IMR-90 (cell line): ENCODE measurements at regions not wholly inside any gene's neighbourhood (a gene's known extent, or its start where the extent isn't known, plus 50 kb on each side); places are given as distances from the start of the nearest gene placed in this dataset.

Source experiments
- ATAC-seq: fragments of 200-7000 bp; cut with Tn5 transposase; 2 replicates; pipeline ENCODE4 v1.9.1; 2020; ENCODE audit warnings: low read depth, mild to moderate bottlenecking, moderate library complexity
- BruUV-seq: library from RNA; stranded (reverse); fragments of 400-500 nt; replicated peaks from 2 replicates; lab custom pipeline; 2021; lab: Mats Ljungman, UMichigan
- CTCF ChIA-PET: fragments of 300-600 bp; formaldehyde crosslinking; extraction: SDS; loops from one replicate; lab custom pipeline; 2021; ENCODE audit warnings: antibody characterized with exemption; lab: Yijun Ruan, JAX
- POLR2A ChIA-PET: fragments of 300-600 bp; sonication (Branson Sonifier 250); formaldehyde crosslinking; loops from one replicate; lab custom pipeline; 2022; ENCODE audit warnings: antibody characterized with exemption; ENCODE audit not compliant: unreplicated experiment; lab: Charles Lee
- DNase-seq: peaks from one replicate; pipeline ENCODE4 v3.0.0; 2013
- H2AFZ ChIP-seq: replicated peaks from 2 replicates; pipeline ENCODE3; 2013; ENCODE audit warnings: low read length, mild to moderate bottlenecking; ENCODE audit not compliant: poor library complexity
- H2AK5ac ChIP-seq: 2 replicates; pipeline ENCODE4 v1.6.1; 2013; ENCODE audit warnings: low read depth, low read length, inconsistent platforms
- H2AK9ac ChIP-seq: replicated peaks from 2 replicates; pipeline ENCODE3; 2013; ENCODE audit warnings: mild to moderate bottlenecking, low read depth, low read length, moderate library complexity; ENCODE audit not compliant: poor library complexity
- H2BK120ac ChIP-seq: 2 replicates; pipeline ENCODE4 v1.6.1; 2013; ENCODE audit warnings: low read depth, low read length, inconsistent platforms
- H2BK15ac ChIP-seq: 3 replicates; pipeline ENCODE4 v1.6.1; 2013; ENCODE audit warnings: low read depth, low read length, inconsistent platforms
- H2BK20ac ChIP-seq: 2 replicates; pipeline ENCODE4 v1.6.1; 2013; ENCODE audit warnings: low read depth, mild to moderate bottlenecking, inconsistent platforms, low read length, moderate library complexity
- H2BK5ac ChIP-seq: 2 replicates; pipeline ENCODE4 v1.6.1; 2013; ENCODE audit warnings: mild to moderate bottlenecking, low read depth, low read length, inconsistent platforms; ENCODE audit not compliant: poor library complexity, severe bottlenecking
- H3K14ac ChIP-seq: replicated peaks from 2 replicates; pipeline ENCODE4 v1.6.1; 2013; ENCODE audit warnings: low read depth, low read length, inconsistent platforms
- H3K18ac ChIP-seq: 2 replicates; pipeline ENCODE4 v1.6.1; 2013; ENCODE audit warnings: low read depth, low read length, control low read depth
- H3K23ac ChIP-seq: 2 replicates; pipeline ENCODE4 v1.6.1; 2013; ENCODE audit warnings: low read depth, low read length, inconsistent platforms
- H3K27ac ChIP-seq: 2 replicates; pipeline ENCODE4 v1.5.1; 2013; ENCODE audit warnings: mild to moderate bottlenecking, control low read depth, low read length; ENCODE audit not compliant: insufficient read depth
- H3K27me3 ChIP-seq: 2 replicates; pipeline ENCODE4 v1.6.1; 2013; ENCODE audit warnings: low read length; ENCODE audit not compliant: control insufficient read depth, insufficient read depth
- H3K36me3 ChIP-seq: 2 replicates; pipeline ENCODE4 v1.6.1; 2013; ENCODE audit warnings: low read length, mixed read lengths; ENCODE audit not compliant: control insufficient read depth, insufficient read depth
- H3K4ac ChIP-seq: 2 replicates; pipeline ENCODE4 v1.6.1; 2013; ENCODE audit warnings: low read depth, low read length, inconsistent platforms
- H3K4me1 ChIP-seq: 2 replicates; pipeline ENCODE4 v1.6.1; 2013; ENCODE audit warnings: low read length, mixed read lengths; ENCODE audit not compliant: control insufficient read depth, insufficient read depth
- H3K4me2 ChIP-seq: 2 replicates; pipeline ENCODE4 v1.6.1; 2013; ENCODE audit warnings: low read depth, mild to moderate bottlenecking, control low read depth, low read length, moderate library complexity
- H3K4me3 ChIP-seq: 2 replicates; pipeline ENCODE4 v1.5.1; 2013; ENCODE audit warnings: low read depth, mild to moderate bottlenecking, control low read depth, low read length, moderate library complexity; ENCODE audit not compliant: insufficient read depth
- H3K56ac ChIP-seq: 2 replicates; pipeline ENCODE4 v1.6.1; 2013; ENCODE audit warnings: low read length, inconsistent platforms; ENCODE audit not compliant: insufficient read depth; ENCODE audit errors: extremely low read depth
- H3K79me1 ChIP-seq, 2 experiments: 2 replicates each; pipeline ENCODE4 v1.6.1; 2013; ENCODE audit warnings: low read length in 2 of 2, inconsistent platforms in 1 of 2, low read depth in 1 of 2
- H3K9ac ChIP-seq: 2 replicates; pipeline ENCODE4 v1.6.1; 2013; ENCODE audit warnings: low read depth, low read length, control low read depth
- H3K9me1 ChIP-seq: 2 replicates; pipeline ENCODE4 v1.6.1; 2013; ENCODE audit warnings: low read length, inconsistent platforms; ENCODE audit not compliant: insufficient read depth
- H3K9me3 ChIP-seq: 2 replicates; pipeline ENCODE4 v1.6.1; 2013; ENCODE audit warnings: low read length; ENCODE audit not compliant: control insufficient read depth, insufficient read depth
- H4K20me1 ChIP-seq: 2 replicates; pipeline ENCODE4 v1.6.1; 2013; ENCODE audit warnings: low read length, inconsistent platforms; ENCODE audit not compliant: insufficient read depth
- H4K5ac ChIP-seq: 2 replicates; pipeline ENCODE4 v1.6.1; 2013; ENCODE audit warnings: mild to moderate bottlenecking, low read depth, low read length, control low read depth
- H4K8ac ChIP-seq, 2 experiments: 2 replicates each; pipeline ENCODE4 v1.6.1; 2013; ENCODE audit warnings: low read depth in 2 of 2, low read length in 2 of 2, control low read depth in 1 of 2, inconsistent platforms in 1 of 2
- H4K91ac ChIP-seq: 2 replicates; pipeline ENCODE4 v1.6.1; 2013; ENCODE audit warnings: low read depth, low read length, inconsistent platforms; ENCODE audit not compliant: insufficient read depth
- CHD1 ChIP-seq: IDR thresholded peaks from 2 replicates; pipeline ENCODE4 v1.6.1; 2012; ENCODE audit warnings: low read depth, low read length, improper control_type of control experiment
- CTCF ChIP-seq: conservative IDR thresholded peaks from 2 replicates; pipeline ENCODE4 v1.5.1; 2012; ENCODE audit warnings: mild to moderate bottlenecking, low read depth, low read length, improper control_type of control experiment
- MAZ ChIP-seq: IDR thresholded peaks from 2 replicates; pipeline ENCODE4 v1.6.1; 2012; ENCODE audit warnings: low read depth, mild to moderate bottlenecking, low read length, improper control_type of control experiment, moderate library complexity, borderline replicate concordance
- RAD21 ChIP-seq: IDR thresholded peaks from 2 replicates; pipeline ENCODE4 v1.6.1; 2012; ENCODE audit warnings: low read length, improper control_type of control experiment
- RCOR1 ChIP-seq: IDR thresholded peaks from 2 replicates; pipeline ENCODE4 v1.6.1; 2012; ENCODE audit warnings: mild to moderate bottlenecking, low read length, improper control_type of control experiment; ENCODE audit not compliant: insufficient replicate concordance
- USF2 ChIP-seq: fragments of 150-350 bp; IDR thresholded peaks from 2 replicates; pipeline ENCODE4 v1.6.1; 2017; ENCODE audit warnings: mild to moderate bottlenecking, antibody characterized with exemption, low read length, low read depth
- WGBS, 2 experiments: methylation state at CpG; one replicate each; pipeline versions ENCODE4 v1.1.5 to v1.1.7; 2013; ENCODE audit warnings: missing lambda C conversion rate in 2 of 2; ENCODE audit not compliant: insufficient read length in 1 of 2; ENCODE audit errors: extremely low coverage in 2 of 2; 5-methylcytosine and 5-hydroxymethylcytosine counted together
- dilution Hi-C: fragments of 300-500 bp; cut with HindIII; formaldehyde crosslinking; loops from one replicate; pipeline ENCODE4 v1.14.3; 2018; ENCODE audit warnings: low sequenced_read_pairs; ENCODE audit not compliant: unreplicated experiment
- in situ Hi-C: fragments of 300-500 bp; cut with MboI; formaldehyde crosslinking; loops from 3 replicates; pipeline ENCODE4 v1.14.3; 2019; ENCODE audit warnings: low sequenced_read_pairs, inconsistent platforms, mixed read lengths
- intact Hi-C: fragments of 100-400 bp; cut with micrococcal nuclease; formaldehyde crosslinking; loops from 2 replicates; pipeline ENCODE4 v1.10.0; 2022

- no peak overlapping the region for H2AK5ac ChIP-seq
- H2BK5ac ChIP-seq, result no peak overlapping the region
- H3K4ac ChIP-seq, result no peak overlapping the region
- ChIA-PET CTCF (interaction anchor here (0.5 to 0.8 kb wide), 4 partner anchors 84 to 607 kb away, joined by 3 to 4 read pairs (median 3); no protein-coding TSS in a partner anchor), POLR2A (no interaction called here)
- no peak overlapping the region for H2AFZ ChIP-seq
- no peaks in the 10 kb centered on the region for H3K36me3 ChIP-seq
- H3K56ac ChIP-seq, result no peak overlapping the region
- WGBS, 2 experiments, result 55% methylated on average over 2 of the region's 9 CpGs; no CpG with 5 or more reads in 1 of the 2 experiments
- no peaks in the 10 kb centered on the region for H3K9me1 ChIP-seq
- H3K27me3 ChIP-seq, result no peaks in the 10 kb centered on the region
- H2AK9ac ChIP-seq, result no peak overlapping the region
- no peak overlapping the region for H4K8ac ChIP-seq
- no peak overlapping the region for H3K23ac ChIP-seq
- no peak overlapping the region for H4K91ac ChIP-seq
- dilution Hi-C loops, result no loop called here
- DNase-seq (no peak), ATAC-seq (no peak)
- no peak overlapping the region for H3K4me2 ChIP-seq
- no peak overlapping the region for H4K5ac ChIP-seq
- H2BK120ac ChIP-seq, result no peak overlapping the region
- BruUV-seq, result no TSS peak
- intact Hi-C loops, result no loop called here
- H3K18ac ChIP-seq, result no peak overlapping the region
- in situ Hi-C loops, result loop anchor here (5.0 to 25.0 kb wide), 2 partner anchors 606 to 741 kb away; partner anchors contain the start of gene RAP2B
- no peak overlapping the region for H3K27ac ChIP-seq
- H2BK15ac ChIP-seq, result no peak overlapping the region
- TF ChIP-seq RAD21, result no peak
- no peak for TF ChIP-seq CHD1
- TF ChIP-seq RCOR1, result no peak
- no peak for TF ChIP-seq MAZ
- TF ChIP-seq CTCF, result no peak
- no peak for TF ChIP-seq USF2
- H3K9ac ChIP-seq, result no peak overlapping the region
- H3K14ac ChIP-seq, result no peak overlapping the region
- no peaks in the 10 kb centered on the region for H3K79me1 ChIP-seq
- H3K4me1 ChIP-seq, result no peaks in the 10 kb centered on the region
- H3K4me3 ChIP-seq, result no peak overlapping the region
- no peaks in the 10 kb centered on the region for H3K9me3 ChIP-seq
- no peak overlapping the region for H2BK20ac ChIP-seq
- no peaks in the 10 kb centered on the region for H4K20me1 ChIP-seq
Observed at GRCh38 chr3:153767601-153768560, 353.3 kb upstream of the ARHGEF26 start.
